ENCODE measurements at regions not wholly inside any gene's neighbourhood (a gene's known extent, or its start where the extent isn't known, plus 50 kb on each side); places are given as distances from the start of the nearest gene placed in this dataset.

- Histone ChIP-seq H3K36me3 (ENCODE audit: control insufficient read depth, insufficient read depth, low read length) (no peaks in the 10 kb centered on the region), H3K4me3 (no peak overlapping the region), H3K27ac (ENCODE audit: extremely low read depth, low read depth, low read length) (no peak overlapping the region), H3K4me1 (replicated peaks in 1 of 2; ENCODE audit: control insufficient read depth in 2 of 2, insufficient read depth in 2 of 2, low read length in 2 of 2) (no peaks in the 10 kb centered on the region), H2AFZ (ENCODE audit: low read depth, low read length) (no peak overlapping the region), H4K20me1 (replicated peaks; ENCODE audit: control insufficient read depth, insufficient read depth, low read length) (no peaks in the 10 kb centered on the region), H3K9me3 (replicated peaks; ENCODE audit: control insufficient read depth, insufficient read depth, low read depth, low read length) (no peaks in the 10 kb centered on the region), H3K79me2 (ENCODE audit: control insufficient read depth, insufficient read depth, low read length) (no peaks in the 10 kb centered on the region), H3K4me2 (ENCODE audit: insufficient read depth, low read length) (no peak overlapping the region), H3K9ac (ENCODE audit: insufficient read depth in 1 of 2, low read depth in 2 of 2, low read length in 2 of 2) (no peak overlapping the region), H3K27me3 (ENCODE audit: control insufficient read depth in 2 of 2, insufficient read depth in 2 of 2, low read length in 2 of 2) (no peaks in the 10 kb centered on the region; a peak in 2 of 5 replicates), H3K9me1 (ENCODE audit: control insufficient read depth, insufficient read depth, low read length) (no peaks in the 10 kb centered on the region)
- WGBS (ENCODE audit: insufficient coverage, low coverage, missing lambda C conversion rate), result 3% methylated on average over 12 of the region's 12 CpGs
- intact Hi-C loops (cut with micrococcal nuclease), result no loop called here
- DNase-seq (ENCODE audit: extremely low read depth in 1 of 4, low spot score in 3 of 4) (no peak), FAIRE-seq (no peak), ATAC-seq (no peak)
- no TSS peak for BruUV-seq (replicated peaks)
- TF ChIP-seq C11orf30 (IDR thresholded peaks at IDR 0.05; ENCODE audit: low read depth) (no peak), ZBTB9 (CRISPR knock-in tag; IDR thresholded peaks at IDR 0.05) (no peak), CHD7 (IDR thresholded peaks at IDR 0.05; ENCODE audit: low read depth, low read length) (no peak), IRF1 (CRISPR knock-in tag; IDR thresholded peaks at IDR 0.05; ENCODE audit: borderline replicate concordance) (no peak), ELF1 (tag; IDR thresholded peaks at IDR 0.05) (no peak)
- POLR2A ChIA-PET, result no interaction called here
- in situ Hi-C loops (cut with MboI), result no loop called here
- CTCF ChIA-PET (ENCODE audit: low intra/inter-chr PET ratio), result no interaction called here
These were observed 372.8 kb upstream of the RAB6C start for GRCh38 chr2:129606496-129607270.
